ENCODE measurements at regions not wholly inside any gene's neighbourhood (a gene's known extent, or its start where the extent isn't known, plus 50 kb on each side); places are given as distances from the start of the nearest gene placed in this dataset.

GRCh38 chr18:78106946-78107345, 857.3 kb downstream of the GALR1 start:
- no peak for TF ChIP-seq CTCF (IDR thresholded peaks at IDR 0.05)
- TF ChIP-seq POLR2A (IDR thresholded peaks at IDR 0.05) = no peak
